GM23338 (cell line): ENCODE measurements at regions not wholly inside any gene's neighbourhood (a gene's known extent, or its start where the extent isn't known, plus 50 kb on each side); places are given as distances from the start of the nearest gene placed in this dataset.
"Not testable (repeated sequence)": the region's sequence is repeated elsewhere in the genome, so short reads cannot be mapped to it uniquely, and the experiment has no call there.

Source experiments
- CTCF ChIP-seq, 2 experiments: fragments of 200-600 bp in 1 of 2; sonication (generic) in 1 of 2; conservative IDR thresholded peaks; 2 replicates each; pipeline versions ENCODE4 v1.5.1 to v1.6.1; 2016 to 2017; ENCODE audit warnings: antibody characterized with exemption in 2 of 2, low read depth in 2 of 2, mild to moderate bottlenecking in 2 of 2, moderate library complexity in 1 of 2
- EZH2 ChIP-seq: fragments of 200-600 bp; sonication (generic); IDR thresholded peaks from one replicate; pipeline ENCODE4 v1.8.0; 2017; ENCODE audit warnings: antibody characterized with exemption, mild to moderate bottlenecking, low read depth; ENCODE audit not compliant: unreplicated experiment
- EZH2phosphoT487 ChIP-seq: fragments of 200-600 bp; sonication (generic); IDR thresholded peaks from one replicate; pipeline ENCODE4 v1.8.1; 2018; ENCODE audit warnings: antibody characterized with exemption; ENCODE audit not compliant: unreplicated experiment
- JUNB ChIP-seq: IDR thresholded peaks from one replicate; pipeline ENCODE4 v1.6.1; 2016; ENCODE audit warnings: antibody characterized with exemption; ENCODE audit not compliant: unreplicated experiment
- NANOG ChIP-seq: IDR thresholded peaks from 2 replicates; pipeline ENCODE4 v1.6.1; 2016; ENCODE audit warnings: antibody characterized with exemption, borderline replicate concordance
- POLR2AphosphoS5 ChIP-seq: IDR thresholded peaks from 2 replicates; pipeline ENCODE4 v1.6.1; 2016; ENCODE audit warnings: antibody characterized with exemption, low read depth
- ZNF114 ChIP-seq: fragments of 250-450 bp; sonication (Bioruptor Pico); IDR thresholded peaks from 2 replicates; pipeline ENCODE4 v1.5.0; 2020; ENCODE audit warnings: mild to moderate bottlenecking, moderate library complexity
- TF ChIP-seq, protein P1 (sequence below): IDR thresholded peaks from one replicate; pipeline ENCODE4 v1.6.1; 2018; ENCODE audit warnings: antibody characterized with exemption; ENCODE audit not compliant: unreplicated experiment
- TF ChIP-seq, protein P2 (sequence below): IDR thresholded peaks from 2 replicates; pipeline ENCODE4 v1.6.1; 2016; ENCODE audit warnings: antibody characterized with exemption

DNA sequence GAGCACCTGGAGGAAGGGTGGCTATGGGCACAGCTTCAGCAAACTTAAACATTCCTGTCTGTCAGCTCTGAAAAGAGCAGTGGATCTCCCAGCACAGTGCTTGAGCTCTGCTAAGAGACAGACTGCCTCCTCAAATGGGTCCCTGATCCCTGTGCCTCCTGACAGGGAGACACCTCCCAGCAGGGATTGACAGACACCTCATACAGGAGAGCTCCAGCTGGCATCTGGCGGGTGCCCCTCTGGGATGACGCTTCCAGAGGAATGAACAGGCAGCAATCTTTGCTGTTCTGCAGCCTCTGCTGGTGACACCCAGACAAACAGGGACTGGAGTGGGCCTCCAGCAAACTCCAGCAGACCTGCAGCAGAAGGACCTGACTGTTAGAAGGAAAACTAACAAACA is 307.8 kb downstream of the AGTPBP1 start:
- not testable (repeated sequence) for TF ChIP-seq POLR2AphosphoS5; CTCF (conservative IDR thresholded peaks at IDR 0.05; ENCODE audit: low read depth in 2 of 2); EZH2; EZH2phosphoT487; JUNB; NANOG; ZNF114 (CRISPR knock-in tag)
- TF ChIP-seq, protein P1, sequence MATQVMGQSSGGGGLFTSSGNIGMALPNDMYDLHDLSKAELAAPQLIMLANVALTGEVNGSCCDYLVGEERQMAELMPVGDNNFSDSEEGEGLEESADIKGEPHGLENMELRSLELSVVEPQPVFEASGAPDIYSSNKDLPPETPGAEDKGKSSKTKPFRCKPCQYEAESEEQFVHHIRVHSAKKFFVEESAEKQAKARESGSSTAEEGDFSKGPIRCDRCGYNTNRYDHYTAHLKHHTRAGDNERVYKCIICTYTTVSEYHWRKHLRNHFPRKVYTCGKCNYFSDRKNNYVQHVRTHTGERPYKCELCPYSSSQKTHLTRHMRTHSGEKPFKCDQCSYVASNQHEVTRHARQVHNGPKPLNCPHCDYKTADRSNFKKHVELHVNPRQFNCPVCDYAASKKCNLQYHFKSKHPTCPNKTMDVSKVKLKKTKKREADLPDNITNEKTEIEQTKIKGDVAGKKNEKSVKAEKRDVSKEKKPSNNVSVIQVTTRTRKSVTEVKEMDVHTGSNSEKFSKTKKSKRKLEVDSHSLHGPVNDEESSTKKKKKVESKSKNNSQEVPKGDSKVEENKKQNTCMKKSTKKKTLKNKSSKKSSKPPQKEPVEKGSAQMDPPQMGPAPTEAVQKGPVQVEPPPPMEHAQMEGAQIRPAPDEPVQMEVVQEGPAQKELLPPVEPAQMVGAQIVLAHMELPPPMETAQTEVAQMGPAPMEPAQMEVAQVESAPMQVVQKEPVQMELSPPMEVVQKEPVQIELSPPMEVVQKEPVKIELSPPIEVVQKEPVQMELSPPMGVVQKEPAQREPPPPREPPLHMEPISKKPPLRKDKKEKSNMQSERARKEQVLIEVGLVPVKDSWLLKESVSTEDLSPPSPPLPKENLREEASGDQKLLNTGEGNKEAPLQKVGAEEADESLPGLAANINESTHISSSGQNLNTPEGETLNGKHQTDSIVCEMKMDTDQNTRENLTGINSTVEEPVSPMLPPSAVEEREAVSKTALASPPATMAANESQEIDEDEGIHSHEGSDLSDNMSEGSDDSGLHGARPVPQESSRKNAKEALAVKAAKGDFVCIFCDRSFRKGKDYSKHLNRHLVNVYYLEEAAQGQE: not testable (repeated sequence)
- TF ChIP-seq, protein P2, sequence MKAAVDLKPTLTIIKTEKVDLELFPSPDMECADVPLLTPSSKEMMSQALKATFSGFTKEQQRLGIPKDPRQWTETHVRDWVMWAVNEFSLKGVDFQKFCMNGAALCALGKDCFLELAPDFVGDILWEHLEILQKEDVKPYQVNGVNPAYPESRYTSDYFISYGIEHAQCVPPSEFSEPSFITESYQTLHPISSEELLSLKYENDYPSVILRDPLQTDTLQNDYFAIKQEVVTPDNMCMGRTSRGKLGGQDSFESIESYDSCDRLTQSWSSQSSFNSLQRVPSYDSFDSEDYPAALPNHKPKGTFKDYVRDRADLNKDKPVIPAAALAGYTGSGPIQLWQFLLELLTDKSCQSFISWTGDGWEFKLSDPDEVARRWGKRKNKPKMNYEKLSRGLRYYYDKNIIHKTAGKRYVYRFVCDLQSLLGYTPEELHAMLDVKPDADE: not testable (repeated sequence)
